Right lobe of liver (tissue), 6 donors: ENCODE measurements at regions not wholly inside any gene's neighbourhood (a gene's known extent, or its start where the extent isn't known, plus 50 kb on each side); places are given as distances from the start of the nearest gene placed in this dataset.
A peak's percentile ranks its signal among the peaks of the same experiment; 100 is the strongest.

Experiments used
- ATAC-seq, 4 donors: fragments of 200-7000 bp; cut with Tn5 transposase; one replicate each; pipeline ENCODE4 v1.9.1; 2020; ENCODE audit warnings: mild to moderate bottlenecking in 4 of 4, moderate library complexity in 4 of 4
- DNase-seq, 3 donors: peaks; one replicate each; pipeline ENCODE4 v3.0.0-alpha.2; 2020
- H3K27ac ChIP-seq, 3 donors: fragments of 200-600 bp; one replicate each; pipeline ENCODE4 v1.8.0; 2022
- H3K27me3 ChIP-seq, 2 donors: fragments of 200-600 bp; one replicate each; pipeline ENCODE4 v1.8.0; 2022
- H3K36me3 ChIP-seq, 4 donors: fragments of 200-600 bp; sonication (generic) in 1 of 4; one replicate each; pipeline versions ENCODE4 v1.5.1 to v1.8.0; 2017 to 2022; ENCODE audit warnings: control low read depth in 1 of 4
- H3K4me1 ChIP-seq, 4 donors: fragments of 200-600 bp; sonication (generic) in 1 of 4; one replicate each; pipeline versions ENCODE4 v1.5.1 to v1.8.0; 2017 to 2022; ENCODE audit warnings: control low read depth in 1 of 4
- H3K4me3 ChIP-seq, 3 donors: fragments of 200-600 bp; one replicate each; pipeline ENCODE4 v1.8.0; 2022
- H3K9me3 ChIP-seq, 4 donors: fragments of 200-600 bp; sonication (generic) in 1 of 4; one replicate each; pipeline versions ENCODE4 v1.5.1 to v1.8.0; 2017 to 2022; ENCODE audit warnings: control low read depth in 1 of 4
- CTCF ChIP-seq, 4 donors: fragments of 200-600 bp in 3 of 4; fragments of 450-650 bp in 1 of 4; IDR thresholded peaks; one replicate each; pipeline versions ENCODE4 v1.5.1 to v1.8.0; 2016 to 2022; ENCODE audit warnings: antibody characterized with exemption in 4 of 4, mild to moderate bottlenecking in 2 of 4
- POLR2A ChIP-seq: fragments of 450-650 bp; IDR thresholded peaks from one replicate; pipeline ENCODE4 v1.6.1; 2017; ENCODE audit warnings: antibody characterized with exemption, mild to moderate bottlenecking
- WGBS: methylation state at CpG from one replicate; pipeline ENCODE4 v1.1.6; 2018; ENCODE audit warnings: low coverage, low lambda C conversion rate; ENCODE audit not compliant: insufficient coverage; ENCODE audit errors: missing lambda C conversion rate; 5-methylcytosine and 5-hydroxymethylcytosine counted together
- intact Hi-C, 2 donors: fragments of 100-400 bp; cut with DNase I; formaldehyde crosslinking; loops; one replicate each; pipeline versions ENCODE4 v1.11.2 to v1.14.1; 2022
- donor health status: DM: no; HTN: yes; CAD: no.
- donor health status: DM: no; HTN: no; CAD: no.
- donor health status: DM: no; HTN: no; CAD: no.
- donor health status: DM: no; HTN: yes; CAD: no.
- donor health status: DM: no; HTN: yes; CAD: no.

- H3K4me1 ChIP-seq = peaks cover 0 to 60% (median 23%) of the 10 kb centered on the region in 4 donors
- DNase-seq (peak in 1 of 3 donors; percentile 76), ATAC-seq (peak; percentile 74 to 85 (median 77))
- no peaks in the 10 kb centered on the region for H3K27me3 ChIP-seq
- no peak overlapping the region for H3K4me3 ChIP-seq
- H3K36me3 ChIP-seq = no peaks in the 10 kb centered on the region
- peak overlapping the region in 2 of 3 donors; percentile 31 to 32 for H3K27ac ChIP-seq
- H3K9me3 ChIP-seq = no peaks in the 10 kb centered on the region
- intact Hi-C loops = loop anchor here in 1 of 2 donors (10.0 kb wide), 1 partner anchor 189 kb away; no protein-coding TSS in a partner anchor
- no peak for TF ChIP-seq CTCF (IDR thresholded peaks at IDR 0.05)
- WGBS = 11% methylated on average over 5 of the region's 5 CpGs
Measured at GRCh38 chr4:41883988-41884734, 51.1 kb upstream of the TMEM33 start.

GRCh38 chr4:41882625-41883347 lies 52.4 kb upstream of the TMEM33 start:
- peak in 3 of 4 donors; percentile 22 to 43 (median 30) for ATAC-seq
- intact Hi-C loops = loop anchor here in 1 of 2 donors (10.0 kb wide), 1 partner anchor 188 kb away; no protein-coding TSS in a partner anchor
- Histone ChIP-seq H3K36me3 (no peaks in the 10 kb centered on the region), H3K4me1 (peaks cover 0 to 54% (median 17%) of the 10 kb centered on the region in 4 donors), H3K27me3 (no peaks in the 10 kb centered on the region), H3K4me3 (no peak overlapping the region), H3K27ac (no peak overlapping the region), H3K9me3 (no peaks in the 10 kb centered on the region)
- WGBS = 41% methylated on average over 30 of the region's 34 CpGs
- no peak for DNase-seq
- TF ChIP-seq CTCF (IDR thresholded peaks at IDR 0.05) = peak; percentile 20 to 62 (median 52)
- TF ChIP-seq POLR2A = no peak

GRCh38 chr4:41881981-41882624 lies 53.1 kb upstream of the TMEM33 start:
- TF ChIP-seq POLR2A (no peak), CTCF (IDR thresholded peaks at IDR 0.05) (no peak)
- DNase-seq = no peak
- WGBS = 31% methylated on average over 26 of the region's 53 CpGs
- H3K9me3 ChIP-seq = no peaks in the 10 kb centered on the region
- no peak overlapping the region for H3K27ac ChIP-seq
- no peak for ATAC-seq
- H3K4me3 ChIP-seq = peak overlapping the region; percentile 34 to 49 (median 43)
- intact Hi-C loops = loop anchor here in 1 of 2 donors (10.0 kb wide), 1 partner anchor 187 kb away; no protein-coding TSS in a partner anchor
- H3K36me3 ChIP-seq = no peaks in the 10 kb centered on the region
- H3K4me1 ChIP-seq = peaks cover 0 to 47% (median 13%) of the 10 kb centered on the region in 4 donors
- H3K27me3 ChIP-seq = no peaks in the 10 kb centered on the region
